NCI-H526 (cell line): ENCODE measurements at regions not wholly inside any gene's neighbourhood (a gene's known extent, or its start where the extent isn't known, plus 50 kb on each side); places are given as distances from the start of the nearest gene placed in this dataset.

Experiments
- DNase-seq, 2 experiments: peaks; one replicate each; lab custom pipeline; 2025; lab: John Stamatoyannopoulos, UW

GRCh38 chr12:46468160-46468559 is 95.6 kb upstream of the SLC38A2 start:
- DNase-seq = no peak

- DNase-seq = no peak
These were observed 92.7 kb upstream of the SLC38A2 start for GRCh38 chr12:46465307-46465706.

DNA sequence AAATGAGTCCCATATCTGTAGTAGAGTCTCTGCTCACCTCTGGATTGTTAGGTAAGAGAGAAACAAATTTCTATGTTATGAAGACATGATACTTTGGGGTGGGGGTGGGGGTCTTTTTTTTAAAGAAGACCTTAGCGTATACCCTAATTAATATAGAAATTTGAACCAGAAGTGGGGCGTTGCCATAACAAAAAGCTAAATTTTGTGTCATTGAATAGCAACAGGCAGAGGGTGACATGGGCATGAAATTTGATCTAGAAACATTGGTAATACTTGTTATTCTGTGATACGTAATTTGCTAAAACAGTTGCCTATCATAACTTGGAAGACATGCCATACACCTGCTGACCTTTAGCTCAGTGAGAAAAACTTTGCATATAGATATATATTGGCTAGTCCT is 92.3 kb upstream of the SLC38A2 start:
- DNase-seq = no peak

GRCh38 chr12:46462641-46463355 is 90.2 kb upstream of the SLC38A2 start:
- no peak for DNase-seq

GRCh38 chr12:46461907-46462640 is 89.5 kb upstream of the SLC38A2 start:
- no peak for DNase-seq

GRCh38 chr12:46461459-46461858 is 88.9 kb upstream of the SLC38A2 start:
- DNase-seq = no peak

GRCh38 chr12:46460682-46461210 is 88.2 kb upstream of the SLC38A2 start:
- DNase-seq = no peak

DNA sequence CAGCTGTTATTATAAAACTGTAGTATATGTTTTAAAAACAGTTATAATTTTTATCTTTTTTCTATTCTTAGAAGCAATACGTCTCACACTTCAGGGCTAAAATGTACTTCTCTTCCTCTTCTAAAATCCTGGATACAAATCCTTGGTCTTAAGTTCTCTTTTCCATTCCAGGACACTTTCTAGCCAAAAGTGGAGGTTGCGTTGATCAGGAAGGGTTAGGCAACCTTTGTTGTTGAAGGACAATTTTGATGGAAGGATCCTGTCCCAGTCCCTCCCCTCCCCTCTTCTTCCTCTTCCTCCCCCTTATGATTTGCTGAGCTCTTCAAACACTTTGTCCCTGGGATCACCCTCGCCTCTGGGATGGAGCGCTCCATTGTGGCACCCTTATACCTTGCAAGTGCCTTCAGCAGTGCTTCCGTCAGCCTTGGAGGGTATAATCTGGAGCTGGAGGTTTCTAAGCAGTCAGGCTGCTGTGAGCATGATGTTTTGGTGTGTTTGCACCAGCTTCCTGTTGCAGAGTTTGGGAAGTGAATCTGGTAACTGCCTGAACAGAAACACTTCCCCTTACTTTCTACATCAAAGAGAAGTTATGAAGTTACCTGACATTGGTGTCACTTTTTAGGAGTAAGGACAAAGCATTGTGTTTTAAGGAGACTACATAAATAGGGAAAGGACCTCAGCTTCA is 87.4 kb upstream of the SLC38A2 start:
- no peak for DNase-seq

GRCh38 chr12:46459111-46459510 is 86.5 kb upstream of the SLC38A2 start:
- DNase-seq = no peak

GRCh38 chr12:46458500-46459102 is 86.0 kb upstream of the SLC38A2 start:
- no peak for DNase-seq

GRCh38 chr12:46457958-46458357 is 85.4 kb upstream of the SLC38A2 start:
- DNase-seq = no peak

- no peak for DNase-seq
These were observed 84.1 kb upstream of the SLC38A2 start for GRCh38 chr12:46456356-46457334.

- no peak for DNase-seq
These were observed 83.2 kb upstream of the SLC38A2 start for GRCh38 chr12:46455648-46456352.

- DNase-seq = no peak
These were observed 82.4 kb upstream of the SLC38A2 start for GRCh38 chr12:46454981-46455380.

GRCh38 chr12:46453428-46453827 is 80.9 kb upstream of the SLC38A2 start:
- DNase-seq = no peak

DNA sequence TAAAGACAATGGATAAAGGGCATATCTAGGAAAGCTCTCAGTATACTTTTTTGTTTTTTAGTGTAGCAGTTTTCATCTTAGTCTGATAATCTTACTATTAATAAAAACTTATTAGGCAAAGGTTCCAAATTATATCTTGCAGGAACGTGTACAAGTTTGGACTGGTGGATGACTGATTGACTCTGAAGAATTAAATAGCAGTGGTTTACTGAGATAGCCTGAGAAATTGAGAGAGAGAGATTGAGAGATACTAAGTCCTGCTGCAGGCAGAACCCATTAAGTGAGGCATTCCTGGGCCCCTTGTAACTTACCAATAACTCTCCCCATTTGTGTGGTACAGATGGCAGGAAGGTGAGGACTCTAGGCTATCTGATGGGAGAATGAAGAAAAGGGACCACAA is 80.2 kb upstream of the SLC38A2 start:
- DNase-seq = no peak

DNA sequence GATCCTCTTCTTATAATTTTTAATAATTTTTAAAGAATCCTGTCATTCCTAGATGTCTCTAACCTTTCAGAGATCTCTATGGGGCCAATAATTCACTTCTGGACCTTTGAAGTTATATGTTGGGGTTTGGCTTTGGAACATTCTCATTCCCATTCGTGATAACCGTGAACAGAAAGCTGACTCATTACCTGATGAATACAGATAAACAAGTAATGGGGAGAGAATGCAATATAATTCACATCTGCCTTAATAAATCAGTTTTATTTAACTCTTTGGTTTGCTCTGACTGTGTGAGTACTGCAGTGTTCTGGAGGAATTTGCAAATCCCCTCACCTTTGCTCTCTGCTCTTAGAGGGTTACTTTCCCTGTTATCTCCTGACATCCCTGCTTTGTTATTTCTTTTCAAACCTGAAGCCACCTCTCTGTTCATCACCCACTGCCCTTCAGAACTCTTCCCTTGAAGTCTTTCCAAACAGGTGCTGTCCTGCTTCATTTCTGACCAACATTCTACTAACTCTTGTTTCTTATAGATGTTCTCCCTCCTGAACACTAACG is 79.6 kb upstream of the SLC38A2 start:
- no peak for DNase-seq

DNA sequence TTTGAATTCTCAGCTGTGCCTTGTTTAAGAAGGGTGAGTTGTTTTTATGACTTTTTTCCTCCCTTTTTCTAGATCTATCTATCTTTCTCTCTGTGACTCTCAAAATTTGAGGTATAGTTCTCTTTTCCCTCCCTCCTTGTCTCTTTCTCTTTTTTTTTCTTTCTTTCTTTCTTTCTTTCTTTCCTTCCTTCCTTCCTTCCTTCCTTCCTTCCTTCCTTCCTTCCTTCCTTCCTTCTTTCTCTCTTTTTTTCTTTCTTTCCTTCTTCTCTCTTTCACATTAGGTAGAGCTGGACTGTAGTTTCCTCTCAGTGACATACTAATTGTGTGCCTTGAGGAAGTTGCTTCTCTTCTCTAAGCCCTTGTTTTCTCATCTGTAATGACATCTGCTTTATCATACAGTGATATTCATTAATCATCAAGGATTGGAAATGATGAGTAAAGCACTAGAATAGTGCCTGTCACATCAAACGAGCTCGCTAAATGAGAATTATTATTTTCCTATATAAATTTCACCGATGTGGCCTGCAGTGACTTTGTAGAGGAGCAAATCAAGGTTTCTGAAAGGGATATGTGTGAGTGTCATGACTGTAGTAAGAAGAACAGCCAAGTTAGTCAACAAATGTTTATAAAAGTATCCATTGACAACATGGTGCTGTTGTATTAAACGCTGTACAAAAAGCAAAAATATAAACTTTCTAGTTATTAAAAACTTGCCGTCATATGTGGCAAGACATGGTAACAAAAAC is 78.9 kb upstream of the SLC38A2 start:
- DNase-seq = no peak

DNA sequence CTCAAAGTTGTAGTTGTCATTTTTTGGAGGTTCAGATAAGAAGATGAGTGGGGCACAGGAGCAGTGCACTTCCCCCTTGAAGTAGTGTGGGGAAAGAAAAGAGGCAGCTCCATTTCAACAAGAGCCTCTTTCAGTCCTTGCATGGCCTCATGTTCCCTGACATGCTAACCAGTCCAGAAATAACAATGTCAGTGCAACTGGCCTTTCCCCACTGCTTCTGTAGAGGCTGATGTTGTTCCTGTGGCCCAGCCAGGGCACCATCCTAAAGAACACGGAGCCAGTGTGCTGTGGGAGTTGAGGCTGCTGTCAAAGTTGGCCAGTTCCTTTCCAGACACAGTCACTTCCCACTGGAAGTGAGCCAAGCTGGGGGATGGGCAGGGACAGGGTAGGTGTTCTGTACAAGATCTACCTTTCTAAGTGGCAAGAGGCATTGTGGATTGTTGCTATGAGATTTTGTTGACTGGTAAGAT is 77.7 kb upstream of the SLC38A2 start:
- DNase-seq = no peak
